AG04449 (cell line): ENCODE measurements at regions not wholly inside any gene's neighbourhood (a gene's known extent, or its start where the extent isn't known, plus 50 kb on each side); places are given as distances from the start of the nearest gene placed in this dataset.
"Not testable (repeated sequence)": the region's sequence is repeated elsewhere in the genome, so short reads cannot be mapped to it uniquely, and the experiment has no call there.

Source experiments
- CTCF ChIA-PET: fragments of 350-600 bp; formaldehyde crosslinking; extraction: SDS; loops from one replicate; lab custom pipeline; 2021; ENCODE audit warnings: antibody characterized with exemption; lab: Yijun Ruan, JAX
- POLR2A ChIA-PET: fragments of 400-600, 350-600 bp; formaldehyde crosslinking; extraction: SDS; loops from one replicate; lab custom pipeline; 2020; ENCODE audit warnings: antibody characterized with exemption, inconsistent platforms; lab: Yijun Ruan, JAX
- DNase-seq: peaks from one replicate; pipeline ENCODE4 v3.0.0-alpha.2; 2010; ENCODE audit warnings: low read depth, low spot score
- H3K4me3 ChIP-seq: 2 replicates; pipeline ENCODE4 v1.5.1; 2011; ENCODE audit warnings: low read depth, mild to moderate bottlenecking, control low read depth, low read length
- TF ChIP-seq, protein P1 (sequence below): IDR thresholded peaks from one replicate; pipeline ENCODE4 v1.5.1; 2011; ENCODE audit warnings: mild to moderate bottlenecking, moderate library complexity, low read length, control low read depth, inconsistent platforms; ENCODE audit not compliant: insufficient read depth; ENCODE audit errors: missing control alignments

GRCh38 chr7:116408166-116408565, 91.4 kb upstream of the CAV2 start:
- H3K4me3 ChIP-seq = no peak overlapping the region
- TF ChIP-seq, protein P1, sequence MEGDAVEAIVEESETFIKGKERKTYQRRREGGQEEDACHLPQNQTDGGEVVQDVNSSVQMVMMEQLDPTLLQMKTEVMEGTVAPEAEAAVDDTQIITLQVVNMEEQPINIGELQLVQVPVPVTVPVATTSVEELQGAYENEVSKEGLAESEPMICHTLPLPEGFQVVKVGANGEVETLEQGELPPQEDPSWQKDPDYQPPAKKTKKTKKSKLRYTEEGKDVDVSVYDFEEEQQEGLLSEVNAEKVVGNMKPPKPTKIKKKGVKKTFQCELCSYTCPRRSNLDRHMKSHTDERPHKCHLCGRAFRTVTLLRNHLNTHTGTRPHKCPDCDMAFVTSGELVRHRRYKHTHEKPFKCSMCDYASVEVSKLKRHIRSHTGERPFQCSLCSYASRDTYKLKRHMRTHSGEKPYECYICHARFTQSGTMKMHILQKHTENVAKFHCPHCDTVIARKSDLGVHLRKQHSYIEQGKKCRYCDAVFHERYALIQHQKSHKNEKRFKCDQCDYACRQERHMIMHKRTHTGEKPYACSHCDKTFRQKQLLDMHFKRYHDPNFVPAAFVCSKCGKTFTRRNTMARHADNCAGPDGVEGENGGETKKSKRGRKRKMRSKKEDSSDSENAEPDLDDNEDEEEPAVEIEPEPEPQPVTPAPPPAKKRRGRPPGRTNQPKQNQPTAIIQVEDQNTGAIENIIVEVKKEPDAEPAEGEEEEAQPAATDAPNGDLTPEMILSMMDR = no peak
- ChIA-PET CTCF (no interaction called here), POLR2A (no interaction called here)
- no peak for DNase-seq

- H3K4me3 ChIP-seq, POLR2A ChIA-PET, DNase-seq: not testable (repeated sequence)
- CTCF ChIA-PET = interaction anchor here (0.7 kb wide), 1 partner anchor 157 kb away, joined by 3 read pairs; no protein-coding TSS in a partner anchor
Observed at GRCh38 chr7:116408831-116409453, 90.6 kb upstream of the CAV2 start.

DNA sequence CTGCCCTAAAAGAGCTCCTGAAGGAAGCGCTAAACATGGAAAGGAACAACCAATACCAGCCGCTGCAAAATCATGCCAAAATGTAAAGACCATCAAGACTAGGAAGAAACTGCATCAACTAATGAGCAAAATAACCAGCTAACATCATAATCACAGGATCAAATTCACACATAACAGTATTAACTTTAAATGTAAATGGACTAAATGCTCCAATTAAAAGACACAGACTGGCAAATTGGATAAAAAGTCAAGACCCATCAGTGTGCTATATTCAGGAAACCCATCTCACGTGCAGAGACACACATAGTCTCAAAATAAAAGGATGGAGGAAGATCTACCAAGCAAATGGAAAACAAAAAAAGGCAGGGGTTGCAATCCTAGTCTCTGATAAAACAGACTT, 88.8 kb upstream of the CAV2 start:
- DNase-seq, CTCF ChIA-PET, POLR2A ChIA-PET: not testable (repeated sequence)

GRCh38 chr7:116417593-116418345, 81.8 kb upstream of the CAV2 start:
- TF ChIP-seq, protein P1 = no peak
- ChIA-PET POLR2A (no interaction called here), CTCF (interaction anchor here (0.6 to 1.0 kb wide), 2 partner anchors 14 to 158 kb away, joined by 3 read pairs; no protein-coding TSS in a partner anchor)
- no peak for DNase-seq
- no peak overlapping the region for H3K4me3 ChIP-seq

More for the DNA sequence above, 88.8 kb upstream of the CAV2 start:
- H3K4me3 ChIP-seq = not testable (repeated sequence)

- DNase-seq = no peak
- H3K4me3 ChIP-seq = no peak overlapping the region
- TF ChIP-seq, protein P1 = no peak
- CTCF ChIA-PET = no interaction called here
- POLR2A ChIA-PET = no interaction called here
Observed at GRCh38 chr7:116418524-116418923, 81.0 kb upstream of the CAV2 start.

- DNase-seq = no peak
- ChIA-PET CTCF (no interaction called here), POLR2A (no interaction called here)
- H3K4me3 ChIP-seq = no peak overlapping the region
- TF ChIP-seq, protein P1 = no peak
Observed at GRCh38 chr7:116420003-116420402, 79.5 kb upstream of the CAV2 start.

DNA sequence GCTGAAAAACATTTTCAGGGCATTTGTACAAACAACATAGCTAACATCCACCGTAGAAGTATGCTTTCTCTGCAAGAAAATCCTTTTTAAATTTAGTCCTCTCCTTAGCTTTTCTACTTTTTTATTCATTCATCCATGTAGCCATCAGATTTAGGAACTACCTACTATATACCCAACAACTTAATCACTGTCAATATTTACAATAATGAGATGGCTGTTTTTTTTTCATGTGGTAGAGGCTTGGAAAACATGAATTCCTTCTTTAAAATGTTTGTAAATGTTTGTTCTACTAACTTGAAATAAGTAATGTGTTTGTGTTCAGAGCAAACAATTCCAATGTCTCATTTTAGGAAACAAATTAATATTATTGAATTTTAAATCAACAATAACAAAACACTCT, 78.2 kb upstream of the CAV2 start:
- no peak overlapping the region for H3K4me3 ChIP-seq
- TF ChIP-seq, protein P1 = no peak
- DNase-seq = no peak
- POLR2A ChIA-PET = no interaction called here
- CTCF ChIA-PET = no interaction called here
